Osteoblast (primary cell): ENCODE measurements at regions not wholly inside any gene's neighbourhood (a gene's known extent, or its start where the extent isn't known, plus 50 kb on each side); places are given as distances from the start of the nearest gene placed in this dataset.

Source experiments
- DNase-seq: peaks from one replicate; pipeline ENCODE4 v3.0.0; 2011; ENCODE audit warnings: low spot score, mixed read lengths; ENCODE audit not compliant: insufficient read length; ENCODE audit errors: missing footprints
- H2AFZ ChIP-seq: 2 replicates; pipeline ENCODE4 v1.6.0; 2011; ENCODE audit warnings: mild to moderate bottlenecking, low read length
- H3K27ac ChIP-seq: 2 replicates; pipeline ENCODE4 v1.5.1; 2011; ENCODE audit warnings: mild to moderate bottlenecking, low read depth, low read length, moderate library complexity
- H3K27me3 ChIP-seq: 2 replicates; pipeline ENCODE4 v1.6.0; 2012; ENCODE audit warnings: mild to moderate bottlenecking, control low read depth, inconsistent platforms, low read length, moderate library complexity; ENCODE audit not compliant: insufficient read depth
- H3K36me3 ChIP-seq: 2 replicates; pipeline ENCODE4 v1.5.1; 2011; ENCODE audit warnings: mild to moderate bottlenecking, low read length, control low read depth, moderate library complexity; ENCODE audit not compliant: insufficient read depth
- H3K4me1 ChIP-seq: 2 replicates; pipeline ENCODE4 v1.5.1; 2011; ENCODE audit warnings: mild to moderate bottlenecking, low read length, control low read depth, moderate library complexity; ENCODE audit not compliant: insufficient read depth
- H3K4me2 ChIP-seq: 2 replicates; pipeline ENCODE4 v1.6.0; 2011; ENCODE audit warnings: mild to moderate bottlenecking, low read length; ENCODE audit not compliant: insufficient read depth
- H3K4me3 ChIP-seq: fragments of 200-600 bp; sonication (generic); 3 replicates; pipeline ENCODE4 v1.5.1; 2012; ENCODE audit warnings: mild to moderate bottlenecking, low read length, inconsistent platforms; ENCODE audit not compliant: insufficient read depth
- H3K79me2 ChIP-seq: 2 replicates; pipeline ENCODE4 v1.6.0; 2012; ENCODE audit warnings: mild to moderate bottlenecking, low read length, control low read depth, inconsistent platforms; ENCODE audit not compliant: insufficient read depth
- H3K9me3 ChIP-seq: 2 replicates; pipeline ENCODE4 v1.5.1; 2011; ENCODE audit warnings: low read depth, low read length, control low read depth
- H4K20me1 ChIP-seq: 2 replicates; pipeline ENCODE4 v1.6.0; 2012; ENCODE audit warnings: mild to moderate bottlenecking, low read length, control low read depth; ENCODE audit not compliant: insufficient read depth
- TF ChIP-seq, protein P1 (sequence below): IDR thresholded peaks from 2 replicates; pipeline ENCODE4 v1.5.1; 2011; ENCODE audit warnings: mild to moderate bottlenecking, low read depth, low read length, moderate library complexity; ENCODE audit errors: extremely low read depth

DNA sequence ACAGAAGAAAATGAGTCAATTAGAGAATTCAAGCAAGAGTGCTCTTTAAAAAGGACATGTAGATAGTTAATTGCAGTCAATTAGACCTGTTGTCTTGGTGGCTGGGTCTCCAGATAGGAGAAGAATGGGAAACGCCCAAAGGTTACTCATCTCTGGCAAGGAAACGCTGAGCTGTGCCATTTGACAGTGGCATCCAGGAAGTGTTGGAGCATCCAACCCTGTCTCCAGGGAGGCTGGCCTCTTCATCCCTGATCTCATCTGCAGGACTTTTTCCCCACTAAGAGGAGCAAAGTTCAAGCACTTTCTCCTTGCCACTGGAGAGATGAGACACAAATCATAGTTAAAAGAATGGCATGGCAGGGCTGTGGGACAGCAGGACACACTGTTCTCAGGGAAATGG is 111.7 kb upstream of the MSX2 start:
- DNase-seq, result no peak
- Histone ChIP-seq H3K4me3 (no peak overlapping the region), H3K27ac (no peak overlapping the region), H3K4me1 (no peaks in the 10 kb centered on the region), H3K4me2 (no peak overlapping the region), H3K9me3 (no peaks in the 10 kb centered on the region), H3K36me3 (no peaks in the 10 kb centered on the region), H3K27me3 (no peaks in the 10 kb centered on the region), H3K79me2 (no peaks in the 10 kb centered on the region), H4K20me1 (no peaks in the 10 kb centered on the region), H2AFZ (no peak overlapping the region)
- TF ChIP-seq, protein P1, sequence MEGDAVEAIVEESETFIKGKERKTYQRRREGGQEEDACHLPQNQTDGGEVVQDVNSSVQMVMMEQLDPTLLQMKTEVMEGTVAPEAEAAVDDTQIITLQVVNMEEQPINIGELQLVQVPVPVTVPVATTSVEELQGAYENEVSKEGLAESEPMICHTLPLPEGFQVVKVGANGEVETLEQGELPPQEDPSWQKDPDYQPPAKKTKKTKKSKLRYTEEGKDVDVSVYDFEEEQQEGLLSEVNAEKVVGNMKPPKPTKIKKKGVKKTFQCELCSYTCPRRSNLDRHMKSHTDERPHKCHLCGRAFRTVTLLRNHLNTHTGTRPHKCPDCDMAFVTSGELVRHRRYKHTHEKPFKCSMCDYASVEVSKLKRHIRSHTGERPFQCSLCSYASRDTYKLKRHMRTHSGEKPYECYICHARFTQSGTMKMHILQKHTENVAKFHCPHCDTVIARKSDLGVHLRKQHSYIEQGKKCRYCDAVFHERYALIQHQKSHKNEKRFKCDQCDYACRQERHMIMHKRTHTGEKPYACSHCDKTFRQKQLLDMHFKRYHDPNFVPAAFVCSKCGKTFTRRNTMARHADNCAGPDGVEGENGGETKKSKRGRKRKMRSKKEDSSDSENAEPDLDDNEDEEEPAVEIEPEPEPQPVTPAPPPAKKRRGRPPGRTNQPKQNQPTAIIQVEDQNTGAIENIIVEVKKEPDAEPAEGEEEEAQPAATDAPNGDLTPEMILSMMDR, result no peak

DNA sequence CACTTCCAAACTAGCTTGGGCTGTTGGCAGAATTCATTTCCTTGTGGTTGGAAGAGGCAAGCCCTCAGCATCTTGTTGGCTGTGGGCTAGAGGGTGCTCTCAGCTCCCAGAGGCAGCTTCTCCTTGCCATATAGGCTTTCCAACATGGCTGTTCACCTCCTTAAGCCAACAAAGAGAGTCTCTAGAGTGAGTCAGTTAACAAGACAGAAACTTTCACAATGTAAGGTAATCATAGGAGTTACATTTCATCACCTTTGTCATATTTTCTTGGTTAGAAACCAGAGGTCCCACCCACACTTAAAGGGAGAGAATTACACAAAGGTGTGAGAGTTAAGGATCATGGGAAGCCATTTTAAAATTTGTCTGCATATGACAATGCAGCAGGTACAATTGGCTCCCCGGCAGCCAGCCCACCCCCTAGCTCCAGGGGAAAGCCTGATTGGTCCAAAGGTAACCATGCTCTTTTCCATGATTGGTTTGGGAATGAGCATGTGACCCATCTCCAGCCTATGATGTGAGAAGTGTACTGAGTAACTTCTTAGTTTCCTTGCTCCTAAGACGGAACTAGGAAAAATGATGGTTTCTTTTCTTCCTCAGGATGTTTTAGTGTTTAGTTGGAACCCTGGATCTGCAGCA is 109.8 kb upstream of the MSX2 start:
- TF ChIP-seq, protein P1, result no peak
- Histone ChIP-seq H3K9me3 (no peaks in the 10 kb centered on the region), H3K36me3 (no peaks in the 10 kb centered on the region), H3K4me2 (no peak overlapping the region), H3K27ac (no peak overlapping the region), H3K4me1 (no peaks in the 10 kb centered on the region), H4K20me1 (no peaks in the 10 kb centered on the region), H3K4me3 (no peak overlapping the region), H3K27me3 (no peaks in the 10 kb centered on the region), H2AFZ (no peak overlapping the region), H3K79me2 (no peaks in the 10 kb centered on the region)
- DNase-seq, result no peak

DNA sequence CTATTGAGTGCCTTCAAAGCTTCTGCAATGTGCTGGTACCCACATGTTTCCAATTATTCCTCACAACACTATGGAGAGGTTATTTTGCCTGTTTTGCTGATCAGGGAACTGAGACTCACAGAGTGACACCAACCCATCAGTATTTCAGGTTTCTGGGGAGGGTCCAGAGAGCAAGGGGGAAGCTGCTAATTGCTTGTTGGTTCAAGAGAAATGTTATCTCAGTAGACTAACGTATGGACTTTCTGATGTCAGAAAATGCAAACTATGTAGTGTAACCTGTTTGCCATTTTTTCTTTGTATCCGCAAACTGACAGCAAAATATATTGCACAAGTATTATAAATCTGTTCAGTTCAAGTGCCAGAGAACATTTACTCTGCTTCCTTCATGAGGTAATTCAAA is 108.3 kb upstream of the MSX2 start:
- no peak for DNase-seq
- no peaks in the 10 kb centered on the region for H3K4me1 ChIP-seq
- TF ChIP-seq, protein P1, result no peak

DNA sequence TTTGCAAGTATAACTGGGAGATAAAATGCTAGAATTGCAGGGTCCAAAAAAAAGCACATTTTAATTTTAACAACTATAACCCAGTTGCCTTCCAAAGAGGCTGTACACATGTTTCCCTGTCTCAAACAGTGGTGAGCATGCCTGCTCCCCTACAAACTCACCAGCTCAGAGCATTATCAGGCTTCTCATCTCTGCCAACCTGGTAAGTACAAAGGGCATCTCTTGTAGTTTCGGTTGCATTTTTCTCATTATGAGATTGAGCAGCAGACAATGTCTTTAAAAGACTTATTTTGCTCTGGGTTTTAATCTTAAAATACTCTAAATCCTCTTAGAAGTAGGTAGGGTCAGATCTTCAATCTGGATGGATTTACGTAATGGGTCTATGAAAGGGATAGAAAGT is 107.1 kb upstream of the MSX2 start:
- H3K9me3 ChIP-seq, result no peaks in the 10 kb centered on the region
- no peak overlapping the region for H3K27ac ChIP-seq
- H3K27me3 ChIP-seq, result no peaks in the 10 kb centered on the region
- no peak overlapping the region for H3K4me2 ChIP-seq
- TF ChIP-seq, protein P1, result no peak
- no peak overlapping the region for H2AFZ ChIP-seq
- no peak overlapping the region for H3K4me3 ChIP-seq
- H3K4me1 ChIP-seq, result no peaks in the 10 kb centered on the region
- no peaks in the 10 kb centered on the region for H4K20me1 ChIP-seq
- H3K79me2 ChIP-seq, result no peaks in the 10 kb centered on the region
- DNase-seq, result no peak
- H3K36me3 ChIP-seq, result no peaks in the 10 kb centered on the region

More for the DNA sequence above, 108.3 kb upstream of the MSX2 start:
- Histone ChIP-seq H4K20me1 (no peaks in the 10 kb centered on the region), H3K36me3 (no peaks in the 10 kb centered on the region), H3K27ac (no peak overlapping the region), H3K4me2 (no peak overlapping the region), H3K79me2 (no peaks in the 10 kb centered on the region), H3K27me3 (no peaks in the 10 kb centered on the region), H3K9me3 (no peaks in the 10 kb centered on the region), H3K4me3 (no peak overlapping the region), H2AFZ (no peak overlapping the region)
